ENCODE measurements at regions not wholly inside any gene's neighbourhood (a gene's known extent, or its start where the extent isn't known, plus 50 kb on each side); places are given as distances from the start of the nearest gene placed in this dataset.
A peak's percentile ranks its signal among the peaks of the same experiment; 100 is the strongest.

GRCh38 chr13:106390367-106390766 lies 145.1 kb downstream of the EFNB2 start:
- no peak overlapping the region for H3K4me3 ChIP-seq (replicated peaks in 1 of 2; ENCODE audit: low read depth in 2 of 2, low read length in 2 of 2)
- no peak for DNase-seq (ENCODE audit: low read depth in 2 of 2)
- TF ChIP-seq CTCF (IDR thresholded peaks at IDR 0.05; ENCODE audit: low read depth, low read length): no peak

GRCh38 chr13:106385654-106386053 lies 149.8 kb downstream of the EFNB2 start:
- no peak for TF ChIP-seq CTCF (IDR thresholded peaks at IDR 0.05; ENCODE audit: low read depth, low read length)
- no peak overlapping the region for H3K4me3 ChIP-seq (replicated peaks in 1 of 2; ENCODE audit: low read depth in 2 of 2, low read length in 2 of 2)
- no peak for DNase-seq (ENCODE audit: low read depth in 2 of 2)

- no peak for DNase-seq (ENCODE audit: low read depth in 2 of 2)
- no peak overlapping the region for H3K4me3 ChIP-seq (replicated peaks in 1 of 2; ENCODE audit: low read depth in 2 of 2, low read length in 2 of 2)
- TF ChIP-seq CTCF (IDR thresholded peaks at IDR 0.05; ENCODE audit: low read depth, low read length): no peak
These were observed 150.9 kb downstream of the EFNB2 start for GRCh38 chr13:106384516-106384915.

GRCh38 chr13:106383791-106384190 lies 151.7 kb downstream of the EFNB2 start:
- no peak overlapping the region for H3K4me3 ChIP-seq (replicated peaks in 1 of 2; ENCODE audit: low read depth in 2 of 2, low read length in 2 of 2)
- TF ChIP-seq CTCF (IDR thresholded peaks at IDR 0.05; ENCODE audit: low read depth, low read length): no peak
- no peak for DNase-seq (ENCODE audit: low read depth in 2 of 2)

GRCh38 chr13:106382534-106382933 lies 152.9 kb downstream of the EFNB2 start:
- no peak overlapping the region for H3K4me3 ChIP-seq (replicated peaks in 1 of 2; ENCODE audit: low read depth in 2 of 2, low read length in 2 of 2)
- TF ChIP-seq CTCF (IDR thresholded peaks at IDR 0.05; ENCODE audit: low read depth, low read length): no peak
- DNase-seq (ENCODE audit: low read depth in 2 of 2): no peak

- H3K4me3 ChIP-seq (replicated peaks in 1 of 2; ENCODE audit: low read depth in 2 of 2, low read length in 2 of 2): no peak overlapping the region
- no peak for TF ChIP-seq CTCF (IDR thresholded peaks at IDR 0.05; ENCODE audit: low read depth, low read length)
- DNase-seq (ENCODE audit: low read depth in 2 of 2): peak in 1 of 2 donors; percentile 76
These were observed 154.4 kb downstream of the EFNB2 start for GRCh38 chr13:106381091-106381490.

GRCh38 chr13:106377931-106378662 lies 157.4 kb downstream of the EFNB2 start:
- H3K4me3 ChIP-seq (replicated peaks in 1 of 2; ENCODE audit: low read depth in 2 of 2, low read length in 2 of 2): no peak overlapping the region
- DNase-seq (ENCODE audit: low read depth in 2 of 2): no peak
- TF ChIP-seq CTCF (IDR thresholded peaks at IDR 0.05; ENCODE audit: low read depth, low read length): no peak
